H9 (cell line): ENCODE measurements at regions not wholly inside any gene's neighbourhood (a gene's known extent, or its start where the extent isn't known, plus 50 kb on each side); places are given as distances from the start of the nearest gene placed in this dataset.

Source experiments
- DNase-seq: peaks from one replicate; pipeline ENCODE4 v3.0.0-alpha.2; 2017
- H2AFZ ChIP-seq: one replicate; pipeline ENCODE4 v1.6.1; 2013; ENCODE audit warnings: mild to moderate bottlenecking, low read length, control low read depth, moderate library complexity
- H2AK5ac ChIP-seq: 2 replicates; pipeline ENCODE4 v1.6.1; 2013; ENCODE audit warnings: low read length, control low read depth, mixed read lengths; ENCODE audit not compliant: insufficient read length
- H2BK120ac ChIP-seq: one replicate; pipeline ENCODE4 v1.6.1; 2013; ENCODE audit warnings: low read depth, mild to moderate bottlenecking, low read length, control low read depth, inconsistent platforms; ENCODE audit not compliant: poor library complexity, severe bottlenecking
- H2BK12ac ChIP-seq: 2 replicates; pipeline ENCODE4 v1.6.1; 2013; ENCODE audit warnings: low read length, control low read depth, mixed read lengths, low read depth; ENCODE audit not compliant: insufficient read length
- H2BK15ac ChIP-seq: 2 replicates; pipeline ENCODE4 v1.6.1; 2013; ENCODE audit warnings: low read depth, low read length, control low read depth
- H2BK20ac ChIP-seq: one replicate; pipeline ENCODE4 v1.6.1; 2013; ENCODE audit warnings: low read depth, mild to moderate bottlenecking, low read length, control low read depth, inconsistent platforms; ENCODE audit not compliant: poor library complexity, severe bottlenecking
- H2BK5ac ChIP-seq: 2 replicates; pipeline ENCODE4 v1.6.1; 2013; ENCODE audit warnings: low read length, control low read depth, mixed read lengths; ENCODE audit not compliant: insufficient read length
- H3K14ac ChIP-seq: 2 replicates; pipeline ENCODE4 v1.6.1; 2013; ENCODE audit warnings: low read length, control low read depth; ENCODE audit not compliant: insufficient read depth
- H3K18ac ChIP-seq: 2 replicates; pipeline ENCODE4 v1.6.1; 2013; ENCODE audit warnings: low read depth, mild to moderate bottlenecking, mixed read lengths, low read length, control low read depth; ENCODE audit not compliant: insufficient read length
- H3K23ac ChIP-seq: 2 replicates; pipeline ENCODE4 v1.6.1; 2013; ENCODE audit warnings: low read length, control low read depth, mixed read lengths, low read depth; ENCODE audit not compliant: insufficient read length
- H3K23me2 ChIP-seq: 2 replicates; pipeline ENCODE4 v1.6.1; 2013; ENCODE audit warnings: low read depth, mild to moderate bottlenecking, mixed read lengths, low read length, control low read depth; ENCODE audit not compliant: insufficient read length, poor library complexity, severe bottlenecking
- H3K27ac ChIP-seq: 2 replicates; pipeline ENCODE4 v1.5.1; 2013; ENCODE audit warnings: low read length, control low read depth, mixed read lengths, low read depth; ENCODE audit not compliant: insufficient read length
- H3K27me3 ChIP-seq: 2 replicates; pipeline ENCODE4 v1.6.1; 2013; ENCODE audit warnings: low read length, control low read depth, inconsistent platforms; ENCODE audit not compliant: insufficient read depth
- H3K4ac ChIP-seq: 2 replicates; pipeline ENCODE4 v1.6.1; 2013; ENCODE audit warnings: low read depth, mild to moderate bottlenecking, control low read depth, inconsistent platforms, low read length, moderate library complexity
- H3K4me1 ChIP-seq: 2 replicates; pipeline ENCODE4 v1.6.1; 2013; ENCODE audit warnings: low read length, control low read depth, inconsistent platforms; ENCODE audit not compliant: insufficient read depth
- H3K4me2 ChIP-seq: 2 replicates; pipeline ENCODE4 v1.6.1; 2013; ENCODE audit warnings: low read length, control low read depth, mixed read lengths; ENCODE audit not compliant: insufficient read length, insufficient read depth
- H3K56ac ChIP-seq: 2 replicates; pipeline ENCODE4 v1.6.1; 2013; ENCODE audit warnings: low read depth, mild to moderate bottlenecking, mixed read lengths, low read length, control low read depth; ENCODE audit not compliant: insufficient read length
- H3K79me1 ChIP-seq: 2 replicates; pipeline ENCODE4 v1.6.1; 2013; ENCODE audit warnings: low read depth, mild to moderate bottlenecking, moderate library complexity, low read length, control low read depth, inconsistent platforms; ENCODE audit not compliant: insufficient read depth, poor library complexity, severe bottlenecking
- H3K79me2 ChIP-seq: 2 replicates; pipeline ENCODE4 v1.6.1; 2013; ENCODE audit warnings: low read length, control low read depth, inconsistent platforms; ENCODE audit not compliant: insufficient read depth
- H3K9ac ChIP-seq: 2 replicates; pipeline ENCODE4 v1.6.1; 2013; ENCODE audit warnings: low read length, control low read depth, mixed read lengths; ENCODE audit not compliant: insufficient read length; ENCODE audit errors: extremely low read depth
- H3K9me3 ChIP-seq: one replicate; pipeline ENCODE4 v1.6.1; 2013; ENCODE audit warnings: low read depth, low read length, inconsistent platforms; ENCODE audit not compliant: control insufficient read depth
- H3T11ph ChIP-seq: one replicate; pipeline ENCODE4 v1.6.1; 2013; ENCODE audit warnings: mild to moderate bottlenecking, low read length, control low read depth, inconsistent platforms
- H4K20me1 ChIP-seq: one replicate; pipeline ENCODE4 v1.6.1; 2013; ENCODE audit not compliant: control insufficient read depth, insufficient read length, insufficient read depth
- H4K5ac ChIP-seq: 2 replicates; pipeline ENCODE4 v1.6.1; 2013; ENCODE audit warnings: low read depth, mild to moderate bottlenecking, mixed read lengths, low read length, control low read depth; ENCODE audit not compliant: insufficient read length
- H4K8ac ChIP-seq: replicated peaks from 2 replicates; pipeline ENCODE4 v1.6.1; 2013; ENCODE audit warnings: low read length, control low read depth, mixed read lengths, low read depth; ENCODE audit not compliant: insufficient read length
- H4K91ac ChIP-seq: 2 replicates; pipeline ENCODE4 v1.6.1; 2013; ENCODE audit warnings: low read depth, mild to moderate bottlenecking, moderate library complexity, mixed read lengths, low read length, control low read depth; ENCODE audit not compliant: insufficient read length
- H3K27ac Mint-ChIP-seq, 3 experiments: 2 replicates in 2 of 3; 3 replicates in 1 of 3; pipeline ENCODE4 v1.8.0; 2020 to 2021; ENCODE audit warnings: mixed read lengths in 3 of 3, mild to moderate bottlenecking in 1 of 3, moderate library complexity in 1 of 3
- H3K27me3 Mint-ChIP-seq: 2 replicates; pipeline ENCODE4 v1.8.0; 2021; ENCODE audit warnings: low read depth, mild to moderate bottlenecking, moderate library complexity, mixed read lengths
- H3K36me3 Mint-ChIP-seq, 3 experiments: 2 replicates in 2 of 3; 3 replicates in 1 of 3; pipeline ENCODE4 v1.8.0; 2020 to 2021; ENCODE audit warnings: low read depth in 3 of 3, mixed read lengths in 3 of 3; ENCODE audit not compliant: insufficient read depth in 1 of 3
- H3K4me1 Mint-ChIP-seq, 2 experiments: 2 replicates each; pipeline ENCODE4 v1.8.0; 2020; ENCODE audit warnings: mixed read lengths in 2 of 2
- H3K4me3 Mint-ChIP-seq, 2 experiments: 2 replicates in 1 of 2; 3 replicates in 1 of 2; pipeline ENCODE4 v1.8.0; 2020 to 2021; ENCODE audit warnings: mild to moderate bottlenecking in 2 of 2, mixed read lengths in 2 of 2, moderate library complexity in 1 of 2
- H3K9me3 Mint-ChIP-seq, 2 experiments: 2 replicates in 1 of 2; 3 replicates in 1 of 2; pipeline ENCODE4 v1.8.0; 2020; ENCODE audit warnings: mild to moderate bottlenecking in 2 of 2, mixed read lengths in 2 of 2, moderate library complexity in 1 of 2
- CTCF ChIP-seq: fragments of 200-600 bp; sonication (generic); conservative IDR thresholded peaks from 3 replicates; pipeline ENCODE4 v1.8.0; 2021; ENCODE audit warnings: antibody characterized with exemption, mild to moderate bottlenecking
- WGBS: extraction: QIAGEN DNeasy Blood & Tissue Kit; methylation state at CpG from one replicate; pipeline ENCODE4 v1.1.7; 2013; ENCODE audit warnings: missing lambda C conversion rate, low lambda C conversion rate, mixed read lengths; ENCODE audit not compliant: insufficient read length; ENCODE audit errors: extremely low coverage; 5-methylcytosine and 5-hydroxymethylcytosine counted together

- Mint-ChIP-seq H3K4me3 (no peak overlapping the region), H3K27me3 (no peaks in the 10 kb centered on the region), H3K27ac (no peak overlapping the region), H3K9me3 (no peaks in the 10 kb centered on the region), H3K36me3 (no peaks in the 10 kb centered on the region), H3K4me1 (peaks cover 2 to 3% of the 10 kb centered on the region in 2 experiments; a peak in 3 of 4 replicates)
- Histone ChIP-seq H3K4me2 (no peak overlapping the region), H2BK120ac (no peak overlapping the region), H3K9me3 (no peaks in the 10 kb centered on the region), H4K5ac (no peak overlapping the region), H3K4ac (no peak overlapping the region), H2AFZ (no peak overlapping the region), H4K91ac (no peak overlapping the region), H3T11ph (no peak overlapping the region), H3K14ac (no peak overlapping the region), H3K27me3 (no peaks in the 10 kb centered on the region), H2BK12ac (no peak overlapping the region), H3K79me1 (no peaks in the 10 kb centered on the region), H3K23me2 (no peaks in the 10 kb centered on the region), H4K20me1 (no peaks in the 10 kb centered on the region), H3K79me2 (no peaks in the 10 kb centered on the region), H2AK5ac (no peak overlapping the region), H2BK20ac (no peak overlapping the region), H3K27ac (no peak overlapping the region), H3K4me1 (no peaks in the 10 kb centered on the region), H3K56ac (no peak overlapping the region), H4K8ac (no peak overlapping the region), H3K18ac (no peak overlapping the region), H3K23ac (no peak overlapping the region), H3K9ac (no peak overlapping the region), H2BK5ac (no peak overlapping the region), H2BK15ac (no peak overlapping the region)
- WGBS, result no CpG with 5 or more reads among the region's 2 CpGs
- no peak for TF ChIP-seq CTCF
- DNase-seq, result no peak
Observed at GRCh38 chr4:113828702-113829101, 67.2 kb upstream of the CAMK2D start.
